ENCODE measurements at regions not wholly inside any gene's neighbourhood (a gene's known extent, or its start where the extent isn't known, plus 50 kb on each side); places are given as distances from the start of the nearest gene placed in this dataset.

GRCh38 chr2:176392249-176392648, 123.0 kb downstream of the MTX2 start:
- TF ChIP-seq POLR2AphosphoS5 (IDR thresholded peaks at IDR 0.05; ENCODE audit: borderline replicate concordance, low read depth, low read length) = no peak
- TF ChIP-seq EZH2 (IDR thresholded peaks at IDR 0.05) = no peak
